ENCODE measurements at regions not wholly inside any gene's neighbourhood (a gene's known extent, or its start where the extent isn't known, plus 50 kb on each side); places are given as distances from the start of the nearest gene placed in this dataset.

DNA sequence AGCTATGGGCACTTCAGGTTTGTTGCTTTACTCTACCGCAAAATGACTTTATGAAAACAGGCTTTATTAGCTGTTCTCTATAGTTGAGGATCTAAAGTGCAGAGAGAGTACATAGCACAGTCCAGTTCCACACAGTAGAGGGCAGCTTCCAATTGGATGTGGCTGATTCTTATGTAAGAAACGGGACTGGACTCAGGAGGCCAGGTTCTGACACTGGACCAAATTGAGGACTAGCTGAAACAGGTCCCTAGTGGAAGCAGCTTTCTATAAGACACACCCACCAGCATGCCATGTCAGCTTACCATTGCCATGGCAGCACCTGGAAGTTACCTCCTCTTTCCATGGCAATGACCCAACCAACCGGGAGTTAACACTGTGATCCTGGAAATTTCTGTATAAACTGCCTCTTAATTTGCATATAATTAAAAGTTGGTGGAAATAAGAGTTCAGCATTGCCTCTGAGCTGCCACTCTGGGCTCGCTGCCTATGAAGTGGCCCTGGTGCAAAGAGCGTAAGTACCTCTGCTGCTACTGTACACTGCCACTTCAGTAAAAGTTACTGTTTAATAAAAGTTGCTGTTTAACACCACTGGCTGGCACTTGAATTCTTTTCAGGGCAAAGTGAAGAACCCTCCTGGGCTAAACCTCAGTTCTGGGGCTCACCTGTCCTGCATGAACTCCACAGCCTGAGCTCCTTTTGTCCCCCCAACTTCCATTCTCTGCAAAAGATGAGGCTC, 211.9 kb upstream of the SLC10A2 start:
- Histone ChIP-seq H3K9me3 (no peaks in the 10 kb centered on the region), H3K27ac (no peak overlapping the region), H3K27me3 (no peaks in the 10 kb centered on the region), H3K4me1 (no peaks in the 10 kb centered on the region), H3K4me3 (no peak overlapping the region), H3K36me3 (no peaks in the 10 kb centered on the region)
- ATAC-seq = no peak
- TF ChIP-seq, protein P1, sequence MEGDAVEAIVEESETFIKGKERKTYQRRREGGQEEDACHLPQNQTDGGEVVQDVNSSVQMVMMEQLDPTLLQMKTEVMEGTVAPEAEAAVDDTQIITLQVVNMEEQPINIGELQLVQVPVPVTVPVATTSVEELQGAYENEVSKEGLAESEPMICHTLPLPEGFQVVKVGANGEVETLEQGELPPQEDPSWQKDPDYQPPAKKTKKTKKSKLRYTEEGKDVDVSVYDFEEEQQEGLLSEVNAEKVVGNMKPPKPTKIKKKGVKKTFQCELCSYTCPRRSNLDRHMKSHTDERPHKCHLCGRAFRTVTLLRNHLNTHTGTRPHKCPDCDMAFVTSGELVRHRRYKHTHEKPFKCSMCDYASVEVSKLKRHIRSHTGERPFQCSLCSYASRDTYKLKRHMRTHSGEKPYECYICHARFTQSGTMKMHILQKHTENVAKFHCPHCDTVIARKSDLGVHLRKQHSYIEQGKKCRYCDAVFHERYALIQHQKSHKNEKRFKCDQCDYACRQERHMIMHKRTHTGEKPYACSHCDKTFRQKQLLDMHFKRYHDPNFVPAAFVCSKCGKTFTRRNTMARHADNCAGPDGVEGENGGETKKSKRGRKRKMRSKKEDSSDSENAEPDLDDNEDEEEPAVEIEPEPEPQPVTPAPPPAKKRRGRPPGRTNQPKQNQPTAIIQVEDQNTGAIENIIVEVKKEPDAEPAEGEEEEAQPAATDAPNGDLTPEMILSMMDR (IDR thresholded peaks at IDR 0.05) = no peak
- TF ChIP-seq POLR2A (IDR thresholded peaks at IDR 0.05) = no peak
- 61 to 70% methylated on average over 4 to 5 of the region's 5 CpGs for WGBS, 2 donors (ENCODE audit: low coverage in 1 of 2)

DNA sequence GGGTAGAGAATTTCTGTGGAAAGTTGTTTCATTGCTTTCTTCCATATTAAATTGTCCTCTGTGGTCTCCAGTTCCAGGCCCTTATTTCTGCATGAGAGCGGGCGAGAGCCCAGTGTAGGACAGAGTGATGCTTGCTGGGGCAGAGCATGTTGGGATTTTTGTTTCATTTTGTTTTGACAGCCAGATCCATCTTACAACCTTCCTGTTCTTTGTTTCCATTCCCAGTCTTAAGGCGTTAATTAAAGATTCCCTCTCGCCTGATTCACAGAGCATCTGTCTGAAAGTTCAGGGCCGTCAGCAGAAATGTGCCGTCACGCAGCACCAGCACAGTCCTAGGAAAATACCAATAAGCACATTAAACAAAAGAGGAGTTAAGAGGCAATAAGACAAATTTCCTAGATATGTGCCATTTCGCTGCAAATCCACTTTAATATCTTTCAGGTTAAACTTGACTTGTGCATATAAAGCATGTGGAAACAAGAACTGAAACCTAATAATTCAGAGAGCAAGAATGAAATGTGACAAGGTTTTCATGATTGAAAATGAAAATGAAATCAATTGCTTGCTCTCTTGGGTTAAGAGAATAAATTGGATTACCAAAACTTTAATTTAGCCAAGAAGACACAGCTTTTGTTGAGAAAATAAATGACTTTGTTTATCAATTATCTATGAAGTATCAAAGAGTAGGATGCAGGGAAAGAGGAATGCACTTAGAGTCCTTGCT, 210.7 kb upstream of the SLC10A2 start:
- no peaks in the 10 kb centered on the region for H3K27me3 ChIP-seq
- no peak for ATAC-seq
- H3K4me1 ChIP-seq = no peaks in the 10 kb centered on the region
- TF ChIP-seq, protein P1 (IDR thresholded peaks at IDR 0.05) = no peak
- TF ChIP-seq EP300 (IDR thresholded peaks at IDR 0.05) (no peak), POLR2A (IDR thresholded peaks at IDR 0.05) (no peak), POLR2AphosphoS5 (IDR thresholded peaks at IDR 0.05) (no peak)
- WGBS, 2 donors (ENCODE audit: low coverage in 1 of 2) = 38 to 66% methylated on average over 7 to 8 of the region's 8 CpGs
- no peak overlapping the region for H3K27ac ChIP-seq
- no peak overlapping the region for H3K4me3 ChIP-seq
- H3K36me3 ChIP-seq = no peaks in the 10 kb centered on the region
- no peaks in the 10 kb centered on the region for H3K9me3 ChIP-seq

DNA sequence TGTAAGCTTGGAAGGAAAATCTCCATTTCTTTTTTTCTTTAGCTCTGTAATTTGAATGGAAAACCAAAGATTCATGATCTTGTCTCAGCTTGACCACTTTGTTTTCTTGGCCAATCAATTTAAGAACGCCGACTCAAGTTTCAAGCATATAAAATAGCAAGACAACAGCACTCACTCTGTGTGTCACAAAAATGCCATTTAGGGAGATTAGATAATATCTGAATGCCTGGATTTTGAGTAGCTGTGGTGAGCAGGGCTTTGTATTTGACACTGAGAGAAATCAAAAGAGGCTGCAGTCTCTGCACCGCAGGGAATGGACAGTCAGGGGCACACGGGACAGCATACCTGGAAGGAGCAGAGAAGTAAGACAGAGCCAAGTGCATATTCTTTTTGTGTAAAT, 209.5 kb upstream of the SLC10A2 start:
- TF ChIP-seq POLR2AphosphoS5 (IDR thresholded peaks at IDR 0.05) = no peak
- no peak for TF ChIP-seq EP300 (IDR thresholded peaks at IDR 0.05)
- no peak for TF ChIP-seq POLR2A (IDR thresholded peaks at IDR 0.05)
- TF ChIP-seq, protein P1 (IDR thresholded peaks at IDR 0.05) = no peak
- no peak for ATAC-seq

GRCh38 chr13:103275081-103275480, 208.9 kb upstream of the SLC10A2 start:
- H3K27me3 ChIP-seq = no peaks in the 10 kb centered on the region
- H3K27ac ChIP-seq = no peak overlapping the region

More for the DNA sequence above, 209.5 kb upstream of the SLC10A2 start:
- Histone ChIP-seq H3K36me3 (no peaks in the 10 kb centered on the region), H3K27me3 (no peaks in the 10 kb centered on the region), H3K4me1 (no peaks in the 10 kb centered on the region), H3K27ac (no peak overlapping the region), H3K9me3 (no peaks in the 10 kb centered on the region), H3K4me3 (no peak overlapping the region)
- 67 to 78% methylated on average over 2 to 4 of the region's 4 CpGs for WGBS, 2 donors (ENCODE audit: low coverage in 1 of 2)

More at GRCh38 chr13:103275081-103275480, 208.9 kb upstream of the SLC10A2 start:
- TF ChIP-seq EP300 (IDR thresholded peaks at IDR 0.05) (no peak), POLR2A (IDR thresholded peaks at IDR 0.05) (no peak), POLR2AphosphoS5 (IDR thresholded peaks at IDR 0.05) (no peak)
- TF ChIP-seq, protein P1 (IDR thresholded peaks at IDR 0.05) = no peak
- Histone ChIP-seq H3K9me3 (no peaks in the 10 kb centered on the region), H3K36me3 (no peaks in the 10 kb centered on the region), H3K4me3 (no peak overlapping the region), H3K4me1 (no peaks in the 10 kb centered on the region)
- ATAC-seq = no peak
- 88 to 100% methylated on average over 1 of the region's 2 CpGs for WGBS, 2 donors (ENCODE audit: low coverage in 1 of 2)

All from gastroesophageal sphincter (tissue), 4 donors.